Effector memory CD8-positive, alpha-beta T cell (primary cell): ENCODE measurements at regions not wholly inside any gene's neighbourhood (a gene's known extent, or its start where the extent isn't known, plus 50 kb on each side); places are given as distances from the start of the nearest gene placed in this dataset.

Source experiments
- ATAC-seq: fragments of 150-1000 bp; cut with Tn5 transposase; replicated peaks from 2 replicates; pipeline ENCODE4 v1.10.0; 2021; ENCODE audit warnings: mild to moderate bottlenecking, moderate library complexity
- DNase-seq, 3 experiments: peaks; one replicate each; pipeline ENCODE4 v3.0.0; 2021
- H3K27ac Mint-ChIP-seq, 2 donors: one replicate each; pipeline ENCODE4 v1.8.0; 2022; ENCODE audit warnings: mild to moderate bottlenecking in 2 of 2, mixed read lengths in 2 of 2, moderate library complexity in 2 of 2
- H3K27me3 Mint-ChIP-seq, 2 donors: one replicate each; pipeline ENCODE4 v1.8.0; 2022; ENCODE audit warnings: mixed read lengths in 2 of 2
- H3K36me3 Mint-ChIP-seq: one replicate; pipeline ENCODE4 v1.8.0; 2022; ENCODE audit warnings: mild to moderate bottlenecking, moderate library complexity, mixed read lengths; ENCODE audit not compliant: insufficient read depth
- H3K4me1 Mint-ChIP-seq, 2 donors: one replicate each; pipeline ENCODE4 v1.8.0; 2022; ENCODE audit warnings: low read depth in 2 of 2, mixed read lengths in 2 of 2
- H3K4me3 Mint-ChIP-seq, 2 donors: one replicate each; pipeline ENCODE4 v1.8.0; 2022; ENCODE audit warnings: mild to moderate bottlenecking in 2 of 2, mixed read lengths in 2 of 2, moderate library complexity in 2 of 2
- H3K9me3 Mint-ChIP-seq, 2 donors: one replicate each; pipeline ENCODE4 v1.8.0; 2022; ENCODE audit warnings: mixed read lengths in 2 of 2

GRCh38 chr6:15025446-15025845 lies 220.4 kb upstream of the JARID2 start:
- ATAC-seq, result no peak
- no peak for DNase-seq
- Mint-ChIP-seq H3K9me3 (no peaks in the 10 kb centered on the region), H3K27me3 (peaks cover 6 to 20% of the 10 kb centered on the region in 2 donors), H3K27ac (no peak overlapping the region), H3K4me3 (no peak overlapping the region), H3K36me3 (peaks cover 3% of the 10 kb centered on the region), H3K4me1 (peaks cover 17% of the 10 kb centered on the region in 2 donors)

DNA sequence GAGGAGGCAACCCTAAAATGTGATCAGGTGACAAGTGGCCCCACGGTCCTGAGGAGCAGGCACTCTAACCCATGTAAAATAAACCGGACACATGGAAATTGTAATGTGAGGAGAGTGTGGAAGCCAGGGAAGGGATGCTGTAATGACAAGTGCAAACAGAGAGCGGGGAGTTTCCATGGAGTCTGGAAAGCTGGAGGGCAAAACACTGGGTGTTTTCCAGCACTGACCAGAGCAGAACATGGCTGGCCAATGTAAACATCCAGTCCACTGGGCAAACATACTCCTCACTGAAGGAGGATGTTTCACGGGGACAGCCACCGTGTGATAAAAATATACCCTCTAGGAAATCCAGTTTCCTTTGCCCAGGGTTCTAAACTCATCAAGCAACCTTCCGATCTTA lies 219.0 kb upstream of the JARID2 start:
- DNase-seq, result no peak
- Mint-ChIP-seq H3K4me3 (no peak overlapping the region), H3K4me1 (peaks cover 15 to 17% of the 10 kb centered on the region in 2 donors), H3K27ac (no peak overlapping the region), H3K36me3 (peaks cover 3% of the 10 kb centered on the region), H3K27me3 (peaks cover 0 to 6% of the 10 kb centered on the region in 2 donors), H3K9me3 (no peaks in the 10 kb centered on the region)
- ATAC-seq, result no peak

GRCh38 chr6:15027472-15027871 lies 218.4 kb upstream of the JARID2 start:
- Mint-ChIP-seq H3K9me3 (no peaks in the 10 kb centered on the region), H3K27me3 (no peaks in the 10 kb centered on the region), H3K4me3 (no peak overlapping the region), H3K4me1 (peaks cover 10 to 13% of the 10 kb centered on the region in 2 donors), H3K27ac (no peak overlapping the region), H3K36me3 (peaks cover 3% of the 10 kb centered on the region)
- DNase-seq (no peak), ATAC-seq (no peak)

DNA sequence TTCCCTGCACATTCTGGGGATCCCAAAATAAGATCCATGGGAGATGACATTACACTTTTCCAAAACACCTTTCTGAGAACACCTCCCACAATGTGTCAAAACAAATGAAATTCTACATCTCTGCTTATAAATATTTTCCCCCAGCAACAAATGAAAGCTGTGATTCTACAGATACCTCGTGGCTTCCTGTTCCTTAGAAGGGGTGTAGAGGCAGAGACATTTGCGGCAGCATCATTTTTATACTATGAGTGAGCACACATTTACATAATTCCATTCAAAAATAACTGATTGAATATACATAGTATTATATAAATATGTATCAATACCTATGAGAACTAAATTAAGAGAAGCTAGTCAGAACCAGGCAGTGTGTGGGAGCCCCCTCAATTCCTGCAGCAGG lies 213.9 kb upstream of the JARID2 start:
- peaks cover 3% of the 10 kb centered on the region for H3K36me3 Mint-ChIP-seq
- peaks cover 4% of the 10 kb centered on the region in 2 donors for H3K4me1 Mint-ChIP-seq
- ATAC-seq (no peak), DNase-seq (no peak)
- H3K27me3 Mint-ChIP-seq, result no peaks in the 10 kb centered on the region
- H3K27ac Mint-ChIP-seq, result no peak overlapping the region
- no peak overlapping the region for H3K4me3 Mint-ChIP-seq
- no peaks in the 10 kb centered on the region for H3K9me3 Mint-ChIP-seq

DNA sequence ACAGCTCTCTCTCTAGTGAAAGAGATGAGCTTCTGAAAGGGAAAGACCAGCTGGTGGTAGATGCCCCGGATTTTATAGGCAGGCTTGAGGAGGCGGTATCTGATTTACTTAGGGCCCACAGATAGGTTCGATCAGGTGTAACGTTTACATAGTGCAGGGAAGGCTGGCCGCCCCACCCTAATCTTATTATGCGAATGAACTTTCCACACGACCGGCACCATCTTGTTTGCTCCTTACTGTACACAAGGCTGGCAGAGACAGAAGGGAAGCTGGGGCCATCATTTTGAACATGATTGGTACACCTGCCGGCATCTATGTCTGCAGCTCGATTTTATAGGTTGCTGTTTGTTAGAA lies 212.0 kb upstream of the JARID2 start:
- H3K4me1 Mint-ChIP-seq, result peaks cover 4% of the 10 kb centered on the region in 2 donors
- no peak overlapping the region for H3K27ac Mint-ChIP-seq
- H3K4me3 Mint-ChIP-seq, result no peak overlapping the region
- peaks cover 3% of the 10 kb centered on the region for H3K36me3 Mint-ChIP-seq
- H3K27me3 Mint-ChIP-seq, result no peaks in the 10 kb centered on the region
- ATAC-seq (no peak), DNase-seq (no peak)
- H3K9me3 Mint-ChIP-seq, result no peaks in the 10 kb centered on the region

DNA sequence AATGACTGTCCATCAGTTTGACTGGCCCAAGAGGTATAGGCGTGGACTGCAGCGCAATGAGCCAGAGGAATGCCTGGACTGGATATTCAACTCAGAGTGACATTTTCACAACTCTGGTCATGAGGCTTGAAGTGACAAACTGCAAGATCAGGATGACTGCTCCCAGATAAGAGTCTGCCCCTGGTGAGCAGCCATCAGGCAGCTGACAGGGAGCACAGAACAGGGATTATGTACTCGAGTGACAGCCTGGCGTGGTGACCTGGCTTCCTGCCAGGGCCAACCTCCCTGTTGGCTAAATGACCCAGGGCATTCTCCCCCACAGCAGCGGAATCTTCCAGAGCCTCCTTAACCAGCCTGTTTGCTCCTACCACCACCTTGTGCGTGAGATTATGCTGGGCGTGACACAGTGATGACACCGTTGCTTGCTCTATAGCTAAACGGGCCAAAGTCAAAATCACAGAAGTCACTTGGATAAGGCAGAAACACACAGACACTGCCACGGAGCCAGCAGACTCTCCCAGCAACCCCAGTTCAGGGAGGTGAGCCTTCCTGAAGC lies 209.1 kb upstream of the JARID2 start:
- Mint-ChIP-seq H3K9me3 (no peaks in the 10 kb centered on the region), H3K4me3 (no peak overlapping the region), H3K27ac (no peak overlapping the region), H3K27me3 (no peaks in the 10 kb centered on the region), H3K36me3 (no peaks in the 10 kb centered on the region), H3K4me1 (peaks cover 0 to under 1% of the 10 kb centered on the region in 2 donors)
- DNase-seq (no peak), ATAC-seq (no peak)

DNA sequence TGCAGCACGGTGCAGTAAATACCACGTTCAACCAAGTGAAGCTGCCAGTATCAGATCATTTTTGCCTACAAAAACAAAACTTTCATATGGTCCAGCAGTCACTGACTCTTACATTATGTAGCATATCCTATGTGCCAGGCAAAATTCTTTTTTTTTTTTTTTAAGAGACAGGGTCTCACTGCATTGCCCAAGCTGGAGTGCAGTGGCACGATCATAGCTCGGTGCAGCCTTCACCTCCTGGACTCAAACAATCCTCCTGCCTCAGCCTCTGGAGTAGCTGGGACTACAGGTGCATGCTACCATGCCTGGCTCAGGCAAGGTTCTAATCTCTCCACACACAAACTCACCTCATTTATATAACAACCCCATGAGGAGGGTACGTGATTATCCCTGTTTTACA lies 208.6 kb upstream of the JARID2 start:
- H3K27me3 Mint-ChIP-seq, result no peaks in the 10 kb centered on the region
- no peak for DNase-seq
- no peak overlapping the region for H3K4me3 Mint-ChIP-seq
- no peak for ATAC-seq
- H3K9me3 Mint-ChIP-seq, result no peaks in the 10 kb centered on the region
- H3K4me1 Mint-ChIP-seq, result no peaks in the 10 kb centered on the region
- no peak overlapping the region for H3K27ac Mint-ChIP-seq
- no peaks in the 10 kb centered on the region for H3K36me3 Mint-ChIP-seq

DNA sequence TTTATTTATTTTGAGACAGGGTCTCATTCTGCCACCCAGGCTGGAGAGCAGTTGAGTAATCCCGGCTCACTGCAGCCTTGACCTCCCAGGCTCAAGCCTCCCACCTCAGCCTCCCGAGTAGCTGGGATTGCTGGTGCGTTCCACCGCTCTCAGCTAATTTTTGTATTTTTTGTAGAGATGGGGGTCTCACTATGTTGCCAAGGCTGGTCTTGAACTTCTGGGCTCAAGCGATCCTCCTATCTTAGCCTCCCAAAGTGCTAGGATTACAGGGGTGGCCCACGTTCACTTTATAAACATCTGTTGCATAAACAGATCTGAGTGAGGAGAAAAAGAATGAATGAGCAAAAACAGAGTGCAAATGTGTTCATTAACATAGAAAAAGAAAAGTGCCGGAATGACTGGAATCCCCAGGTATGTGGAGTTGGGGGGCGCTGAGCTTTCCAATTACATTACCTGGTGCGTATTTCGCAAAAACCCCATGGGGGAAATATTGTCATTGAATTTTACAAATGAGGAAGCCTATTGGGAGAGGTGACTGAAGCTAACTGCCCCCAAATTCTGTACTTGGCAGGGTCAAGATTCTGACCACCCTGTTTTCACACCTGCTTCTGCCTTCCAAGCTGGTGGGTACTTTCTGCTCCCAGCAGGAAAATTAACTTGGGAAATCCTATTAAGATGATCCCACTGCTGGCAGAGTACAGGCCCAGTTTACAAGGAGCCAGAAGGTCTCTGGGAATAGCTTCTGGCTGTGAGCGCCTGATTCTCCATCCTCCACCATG lies 207.7 kb upstream of the JARID2 start:
- H3K27me3 Mint-ChIP-seq, result no peaks in the 10 kb centered on the region
- H3K9me3 Mint-ChIP-seq, result no peaks in the 10 kb centered on the region
- H3K36me3 Mint-ChIP-seq, result no peaks in the 10 kb centered on the region
- no peak for DNase-seq
- no peak overlapping the region for H3K4me3 Mint-ChIP-seq
- H3K4me1 Mint-ChIP-seq, result no peaks in the 10 kb centered on the region
- no peak overlapping the region for H3K27ac Mint-ChIP-seq
- no peak for ATAC-seq

DNA sequence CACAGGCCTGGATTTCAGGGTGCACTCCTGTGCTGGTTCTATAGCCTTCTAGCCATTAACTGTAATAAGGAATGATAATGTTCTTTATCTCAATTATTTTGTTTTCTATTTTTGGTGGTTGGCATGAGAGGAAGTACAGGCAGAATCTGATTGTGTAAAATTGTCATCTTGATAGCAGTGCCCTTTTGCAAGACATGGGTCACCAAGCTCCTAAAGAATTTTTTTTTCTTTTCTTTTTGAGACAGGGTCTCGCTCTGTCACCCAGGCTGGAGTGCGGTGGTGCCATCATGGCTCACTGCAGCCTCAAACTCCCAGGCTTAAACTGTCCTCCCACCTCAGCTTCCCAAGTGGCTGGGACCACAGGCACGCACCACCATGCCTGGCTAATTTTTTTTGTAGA lies 206.7 kb upstream of the JARID2 start:
- Mint-ChIP-seq H3K36me3 (no peaks in the 10 kb centered on the region), H3K4me3 (no peak overlapping the region), H3K4me1 (no peaks in the 10 kb centered on the region), H3K27ac (no peak overlapping the region), H3K27me3 (no peaks in the 10 kb centered on the region), H3K9me3 (no peaks in the 10 kb centered on the region)
- no peak for ATAC-seq
- no peak for DNase-seq

- Mint-ChIP-seq H3K36me3 (no peaks in the 10 kb centered on the region), H3K27ac (no peak overlapping the region), H3K4me3 (no peak overlapping the region), H3K4me1 (no peaks in the 10 kb centered on the region), H3K9me3 (no peaks in the 10 kb centered on the region), H3K27me3 (no peaks in the 10 kb centered on the region)
- no peak for DNase-seq
- no peak for ATAC-seq
These were observed 202.9 kb upstream of the JARID2 start for GRCh38 chr6:15042938-15043337.

- ATAC-seq (no peak), DNase-seq (no peak)
- no peaks in the 10 kb centered on the region for H3K27me3 Mint-ChIP-seq
- no peak overlapping the region for H3K4me3 Mint-ChIP-seq
- H3K9me3 Mint-ChIP-seq, result no peaks in the 10 kb centered on the region
- no peak overlapping the region for H3K27ac Mint-ChIP-seq
- H3K4me1 Mint-ChIP-seq, result no peaks in the 10 kb centered on the region
- no peaks in the 10 kb centered on the region for H3K36me3 Mint-ChIP-seq
These were observed 201.6 kb upstream of the JARID2 start for GRCh38 chr6:15044146-15044882.

GRCh38 chr6:15044948-15045347 lies 200.9 kb upstream of the JARID2 start:
- no peaks in the 10 kb centered on the region for H3K27me3 Mint-ChIP-seq
- H3K9me3 Mint-ChIP-seq, result no peaks in the 10 kb centered on the region
- no peaks in the 10 kb centered on the region for H3K36me3 Mint-ChIP-seq
- H3K4me3 Mint-ChIP-seq, result no peak overlapping the region
- DNase-seq (no peak), ATAC-seq (no peak)
- H3K4me1 Mint-ChIP-seq, result no peaks in the 10 kb centered on the region
- H3K27ac Mint-ChIP-seq, result no peak overlapping the region

GRCh38 chr6:15046751-15047150 lies 199.1 kb upstream of the JARID2 start:
- no peak overlapping the region for H3K4me3 Mint-ChIP-seq
- no peak overlapping the region for H3K27ac Mint-ChIP-seq
- DNase-seq (no peak), ATAC-seq (no peak)
- H3K36me3 Mint-ChIP-seq, result no peaks in the 10 kb centered on the region
- H3K4me1 Mint-ChIP-seq, result no peaks in the 10 kb centered on the region
- no peaks in the 10 kb centered on the region for H3K27me3 Mint-ChIP-seq
- H3K9me3 Mint-ChIP-seq, result no peaks in the 10 kb centered on the region

DNA sequence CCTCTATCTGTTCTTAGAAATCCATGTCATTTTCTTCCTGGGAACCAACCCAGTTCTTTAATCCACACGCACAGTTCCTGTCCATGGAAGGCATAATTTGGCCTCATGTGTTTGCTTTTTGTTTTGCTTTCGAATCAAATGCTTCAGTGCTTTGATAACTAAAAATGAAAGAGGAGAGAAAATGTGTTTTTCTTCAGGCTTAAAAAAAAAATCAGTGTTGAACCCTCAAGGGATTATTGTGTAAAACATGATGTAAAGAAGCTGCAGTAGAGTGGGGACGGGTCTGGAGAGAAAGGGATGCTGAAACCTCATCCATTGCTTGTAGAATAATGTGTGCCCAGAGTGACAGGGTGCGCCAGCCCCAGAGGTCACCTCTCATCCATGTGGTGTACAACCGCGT lies 197.5 kb upstream of the JARID2 start:
- Mint-ChIP-seq H3K27ac (no peak overlapping the region), H3K4me3 (no peak overlapping the region), H3K27me3 (no peaks in the 10 kb centered on the region), H3K4me1 (no peaks in the 10 kb centered on the region), H3K9me3 (no peaks in the 10 kb centered on the region), H3K36me3 (no peaks in the 10 kb centered on the region)
- DNase-seq (no peak), ATAC-seq (no peak)
